Suprapubic skin (tissue), 3 donors: ENCODE measurements at regions not wholly inside any gene's neighbourhood (a gene's known extent, or its start where the extent isn't known, plus 50 kb on each side); places are given as distances from the start of the nearest gene placed in this dataset.

ENCODE experiments used
- POLR2AphosphoS5 ChIP-seq, 3 donors: sonication (generic); formaldehyde crosslinking; IDR thresholded peaks; one replicate each; pipeline ENCODE4 v1.6.1; 2017; ENCODE audit warnings: antibody characterized with exemption in 3 of 3
- TF ChIP-seq, protein P1 (sequence below), 2 donors: fragments of 200-600 bp in 1 of 2; fragments of 450-650 bp in 1 of 2; sonication (generic) in 1 of 2; IDR thresholded peaks; one replicate each; pipeline ENCODE4 v1.5.1; 2016 to 2019; ENCODE audit warnings: antibody characterized with exemption in 2 of 2, mild to moderate bottlenecking in 1 of 2, moderate library complexity in 1 of 2

GRCh38 chr4:31183256-31183655 lies 463.1 kb downstream of the PCDH7 start:
- TF ChIP-seq, protein P1, sequence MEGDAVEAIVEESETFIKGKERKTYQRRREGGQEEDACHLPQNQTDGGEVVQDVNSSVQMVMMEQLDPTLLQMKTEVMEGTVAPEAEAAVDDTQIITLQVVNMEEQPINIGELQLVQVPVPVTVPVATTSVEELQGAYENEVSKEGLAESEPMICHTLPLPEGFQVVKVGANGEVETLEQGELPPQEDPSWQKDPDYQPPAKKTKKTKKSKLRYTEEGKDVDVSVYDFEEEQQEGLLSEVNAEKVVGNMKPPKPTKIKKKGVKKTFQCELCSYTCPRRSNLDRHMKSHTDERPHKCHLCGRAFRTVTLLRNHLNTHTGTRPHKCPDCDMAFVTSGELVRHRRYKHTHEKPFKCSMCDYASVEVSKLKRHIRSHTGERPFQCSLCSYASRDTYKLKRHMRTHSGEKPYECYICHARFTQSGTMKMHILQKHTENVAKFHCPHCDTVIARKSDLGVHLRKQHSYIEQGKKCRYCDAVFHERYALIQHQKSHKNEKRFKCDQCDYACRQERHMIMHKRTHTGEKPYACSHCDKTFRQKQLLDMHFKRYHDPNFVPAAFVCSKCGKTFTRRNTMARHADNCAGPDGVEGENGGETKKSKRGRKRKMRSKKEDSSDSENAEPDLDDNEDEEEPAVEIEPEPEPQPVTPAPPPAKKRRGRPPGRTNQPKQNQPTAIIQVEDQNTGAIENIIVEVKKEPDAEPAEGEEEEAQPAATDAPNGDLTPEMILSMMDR (IDR thresholded peaks at IDR 0.05) = no peak
- TF ChIP-seq POLR2AphosphoS5 (IDR thresholded peaks at IDR 0.05) = no peak
